IMR-90 (cell line): ENCODE measurements at regions not wholly inside any gene's neighbourhood (a gene's known extent, or its start where the extent isn't known, plus 50 kb on each side); places are given as distances from the start of the nearest gene placed in this dataset.

ENCODE experiments used
- ATAC-seq: fragments of 200-7000 bp; cut with Tn5 transposase; 2 replicates; pipeline ENCODE4 v1.9.1; 2020; ENCODE audit warnings: low read depth, mild to moderate bottlenecking, moderate library complexity
- BruUV-seq: library from RNA; stranded (reverse); fragments of 400-500 nt; replicated peaks from 2 replicates; lab custom pipeline; 2021; lab: Mats Ljungman, UMichigan
- CTCF ChIA-PET: fragments of 300-600 bp; formaldehyde crosslinking; extraction: SDS; loops from one replicate; lab custom pipeline; 2021; ENCODE audit warnings: antibody characterized with exemption; lab: Yijun Ruan, JAX
- POLR2A ChIA-PET: fragments of 300-600 bp; sonication (Branson Sonifier 250); formaldehyde crosslinking; loops from one replicate; lab custom pipeline; 2022; ENCODE audit warnings: antibody characterized with exemption; ENCODE audit not compliant: unreplicated experiment; lab: Charles Lee
- DNase-seq: peaks from one replicate; pipeline ENCODE4 v3.0.0; 2013
- H2AFZ ChIP-seq: replicated peaks from 2 replicates; pipeline ENCODE3; 2013; ENCODE audit warnings: low read length, mild to moderate bottlenecking; ENCODE audit not compliant: poor library complexity
- H2AK5ac ChIP-seq: 2 replicates; pipeline ENCODE4 v1.6.1; 2013; ENCODE audit warnings: low read depth, low read length, inconsistent platforms
- H2AK9ac ChIP-seq: replicated peaks from 2 replicates; pipeline ENCODE3; 2013; ENCODE audit warnings: mild to moderate bottlenecking, low read depth, low read length, moderate library complexity; ENCODE audit not compliant: poor library complexity
- H2BK120ac ChIP-seq: 2 replicates; pipeline ENCODE4 v1.6.1; 2013; ENCODE audit warnings: low read depth, low read length, inconsistent platforms
- H2BK15ac ChIP-seq: 3 replicates; pipeline ENCODE4 v1.6.1; 2013; ENCODE audit warnings: low read depth, low read length, inconsistent platforms
- H2BK20ac ChIP-seq: 2 replicates; pipeline ENCODE4 v1.6.1; 2013; ENCODE audit warnings: low read depth, mild to moderate bottlenecking, inconsistent platforms, low read length, moderate library complexity
- H2BK5ac ChIP-seq: 2 replicates; pipeline ENCODE4 v1.6.1; 2013; ENCODE audit warnings: mild to moderate bottlenecking, low read depth, low read length, inconsistent platforms; ENCODE audit not compliant: poor library complexity, severe bottlenecking
- H3K14ac ChIP-seq: replicated peaks from 2 replicates; pipeline ENCODE4 v1.6.1; 2013; ENCODE audit warnings: low read depth, low read length, inconsistent platforms
- H3K18ac ChIP-seq: 2 replicates; pipeline ENCODE4 v1.6.1; 2013; ENCODE audit warnings: low read depth, low read length, control low read depth
- H3K23ac ChIP-seq: 2 replicates; pipeline ENCODE4 v1.6.1; 2013; ENCODE audit warnings: low read depth, low read length, inconsistent platforms
- H3K27ac ChIP-seq: 2 replicates; pipeline ENCODE4 v1.5.1; 2013; ENCODE audit warnings: mild to moderate bottlenecking, control low read depth, low read length; ENCODE audit not compliant: insufficient read depth
- H3K27me3 ChIP-seq: 2 replicates; pipeline ENCODE4 v1.6.1; 2013; ENCODE audit warnings: low read length; ENCODE audit not compliant: control insufficient read depth, insufficient read depth
- H3K36me3 ChIP-seq: 2 replicates; pipeline ENCODE4 v1.6.1; 2013; ENCODE audit warnings: low read length, mixed read lengths; ENCODE audit not compliant: control insufficient read depth, insufficient read depth
- H3K4ac ChIP-seq: 2 replicates; pipeline ENCODE4 v1.6.1; 2013; ENCODE audit warnings: low read depth, low read length, inconsistent platforms
- H3K4me1 ChIP-seq: 2 replicates; pipeline ENCODE4 v1.6.1; 2013; ENCODE audit warnings: low read length, mixed read lengths; ENCODE audit not compliant: control insufficient read depth, insufficient read depth
- H3K4me2 ChIP-seq: 2 replicates; pipeline ENCODE4 v1.6.1; 2013; ENCODE audit warnings: low read depth, mild to moderate bottlenecking, control low read depth, low read length, moderate library complexity
- H3K4me3 ChIP-seq: 2 replicates; pipeline ENCODE4 v1.5.1; 2013; ENCODE audit warnings: low read depth, mild to moderate bottlenecking, control low read depth, low read length, moderate library complexity; ENCODE audit not compliant: insufficient read depth
- H3K56ac ChIP-seq: 2 replicates; pipeline ENCODE4 v1.6.1; 2013; ENCODE audit warnings: low read length, inconsistent platforms; ENCODE audit not compliant: insufficient read depth; ENCODE audit errors: extremely low read depth
- H3K79me1 ChIP-seq, 2 experiments: 2 replicates each; pipeline ENCODE4 v1.6.1; 2013; ENCODE audit warnings: low read length in 2 of 2, inconsistent platforms in 1 of 2, low read depth in 1 of 2
- H3K9ac ChIP-seq: 2 replicates; pipeline ENCODE4 v1.6.1; 2013; ENCODE audit warnings: low read depth, low read length, control low read depth
- H3K9me1 ChIP-seq: 2 replicates; pipeline ENCODE4 v1.6.1; 2013; ENCODE audit warnings: low read length, inconsistent platforms; ENCODE audit not compliant: insufficient read depth
- H3K9me3 ChIP-seq: 2 replicates; pipeline ENCODE4 v1.6.1; 2013; ENCODE audit warnings: low read length; ENCODE audit not compliant: control insufficient read depth, insufficient read depth
- H4K20me1 ChIP-seq: 2 replicates; pipeline ENCODE4 v1.6.1; 2013; ENCODE audit warnings: low read length, inconsistent platforms; ENCODE audit not compliant: insufficient read depth
- H4K5ac ChIP-seq: 2 replicates; pipeline ENCODE4 v1.6.1; 2013; ENCODE audit warnings: mild to moderate bottlenecking, low read depth, low read length, control low read depth
- H4K8ac ChIP-seq, 2 experiments: 2 replicates each; pipeline ENCODE4 v1.6.1; 2013; ENCODE audit warnings: low read depth in 2 of 2, low read length in 2 of 2, control low read depth in 1 of 2, inconsistent platforms in 1 of 2
- H4K91ac ChIP-seq: 2 replicates; pipeline ENCODE4 v1.6.1; 2013; ENCODE audit warnings: low read depth, low read length, inconsistent platforms; ENCODE audit not compliant: insufficient read depth
- BHLHE40 ChIP-seq: fragments of 150-350 bp; IDR thresholded peaks from 2 replicates; pipeline ENCODE4 v1.6.1; 2016; ENCODE audit warnings: mild to moderate bottlenecking, low read depth, low read length
- CEBPB ChIP-seq: IDR thresholded peaks from 2 replicates; pipeline ENCODE4 v1.6.1; 2012; ENCODE audit warnings: low read depth, low read length, improper control_type of control experiment
- MAFK ChIP-seq: IDR thresholded peaks from 2 replicates; pipeline ENCODE4 v1.6.1; 2012; ENCODE audit warnings: low read depth, low read length, improper control_type of control experiment
- POLR2A ChIP-seq: IDR thresholded peaks from 2 replicates; pipeline ENCODE4 v1.6.1; 2012; ENCODE audit warnings: mild to moderate bottlenecking, low read depth, low read length
- RCOR1 ChIP-seq: IDR thresholded peaks from 2 replicates; pipeline ENCODE4 v1.6.1; 2012; ENCODE audit warnings: mild to moderate bottlenecking, low read length, improper control_type of control experiment; ENCODE audit not compliant: insufficient replicate concordance
- WGBS, 2 experiments: methylation state at CpG; one replicate each; pipeline versions ENCODE4 v1.1.5 to v1.1.7; 2013; ENCODE audit warnings: missing lambda C conversion rate in 2 of 2; ENCODE audit not compliant: insufficient read length in 1 of 2; ENCODE audit errors: extremely low coverage in 2 of 2; 5-methylcytosine and 5-hydroxymethylcytosine counted together
- dilution Hi-C: fragments of 300-500 bp; cut with HindIII; formaldehyde crosslinking; loops from one replicate; pipeline ENCODE4 v1.14.3; 2018; ENCODE audit warnings: low sequenced_read_pairs; ENCODE audit not compliant: unreplicated experiment
- in situ Hi-C: fragments of 300-500 bp; cut with MboI; formaldehyde crosslinking; loops from 3 replicates; pipeline ENCODE4 v1.14.3; 2019; ENCODE audit warnings: low sequenced_read_pairs, inconsistent platforms, mixed read lengths
- intact Hi-C: fragments of 100-400 bp; cut with micrococcal nuclease; formaldehyde crosslinking; loops from 2 replicates; pipeline ENCODE4 v1.10.0; 2022
- TF ChIP-seq, protein P1 (sequence below): fragments of 150-350 bp; IDR thresholded peaks from 2 replicates; pipeline ENCODE4 v1.6.1; 2017; ENCODE audit warnings: mild to moderate bottlenecking, antibody characterized with exemption, low read length, low read depth

DNA sequence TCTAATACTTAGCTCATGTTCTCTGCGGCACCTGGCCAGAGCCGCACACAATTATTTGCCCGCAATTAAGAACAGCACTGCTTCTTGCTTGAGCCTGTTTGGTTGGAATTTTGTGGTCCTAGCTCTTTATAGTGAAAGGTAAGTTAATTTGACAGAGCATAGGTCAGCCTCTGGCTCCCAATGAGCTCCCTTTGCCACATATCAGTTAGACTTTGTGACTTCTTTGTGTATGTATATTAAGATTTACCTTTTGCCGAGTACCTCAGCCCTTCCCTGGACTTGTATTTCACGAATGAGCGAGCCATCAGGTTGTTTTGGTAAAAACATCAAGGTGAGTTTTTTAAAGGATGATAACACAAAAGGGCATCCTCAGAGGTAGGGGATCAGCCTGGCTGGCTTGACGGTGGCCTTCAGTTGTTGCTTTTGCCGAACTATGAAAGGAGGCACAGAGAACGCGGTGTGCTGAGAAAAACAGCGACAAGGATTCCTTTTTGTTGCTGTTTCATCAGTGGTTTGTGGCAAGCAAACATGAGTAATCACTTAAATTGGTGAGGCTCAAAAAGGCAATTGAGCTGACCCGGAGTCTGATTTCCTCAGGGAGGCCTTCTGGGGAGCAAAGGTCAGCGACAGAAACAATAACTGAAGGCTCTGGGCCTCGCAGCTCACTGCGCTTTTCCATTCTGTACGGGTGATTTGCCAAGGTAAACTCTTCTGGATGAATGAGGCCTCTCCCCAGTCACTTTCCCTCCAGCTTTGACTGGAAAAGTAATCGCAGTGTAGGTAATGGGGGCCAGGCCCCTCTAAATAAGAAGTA lies 163.6 kb downstream of the HS3ST3A1 start:
- Histone ChIP-seq H3K9me1 (no peaks in the 10 kb centered on the region), H3K36me3 (no peaks in the 10 kb centered on the region), H3K4me1 (no peaks in the 10 kb centered on the region), H2BK15ac (no peak overlapping the region), H2AFZ (no peak overlapping the region), H4K20me1 (no peaks in the 10 kb centered on the region), H3K14ac (no peak overlapping the region), H3K27me3 (no peaks in the 10 kb centered on the region), H2AK5ac (no peak overlapping the region), H3K4ac (no peak overlapping the region), H2BK5ac (no peak overlapping the region), H2BK20ac (no peak overlapping the region), H2BK120ac (no peak overlapping the region), H3K18ac (no peak overlapping the region), H4K5ac (no peak overlapping the region), H3K79me1 (no peaks in the 10 kb centered on the region), H4K8ac (no peak overlapping the region), H3K27ac (no peak overlapping the region), H4K91ac (no peak overlapping the region), H3K9ac (no peak overlapping the region), H3K56ac (no peak overlapping the region), H2AK9ac (no peak overlapping the region), H3K4me2 (no peak overlapping the region), H3K23ac (no peak overlapping the region), H3K9me3 (no peaks in the 10 kb centered on the region), H3K4me3 (no peak overlapping the region)
- 83% methylated on average over 1 of the region's 17 CpGs; no CpG with 5 or more reads in 1 of the 2 experiments for WGBS, 2 experiments
- TF ChIP-seq BHLHE40 (no peak), RCOR1 (no peak), MAFK (no peak), POLR2A (no peak), CEBPB (no peak)
- TF ChIP-seq, protein P1, sequence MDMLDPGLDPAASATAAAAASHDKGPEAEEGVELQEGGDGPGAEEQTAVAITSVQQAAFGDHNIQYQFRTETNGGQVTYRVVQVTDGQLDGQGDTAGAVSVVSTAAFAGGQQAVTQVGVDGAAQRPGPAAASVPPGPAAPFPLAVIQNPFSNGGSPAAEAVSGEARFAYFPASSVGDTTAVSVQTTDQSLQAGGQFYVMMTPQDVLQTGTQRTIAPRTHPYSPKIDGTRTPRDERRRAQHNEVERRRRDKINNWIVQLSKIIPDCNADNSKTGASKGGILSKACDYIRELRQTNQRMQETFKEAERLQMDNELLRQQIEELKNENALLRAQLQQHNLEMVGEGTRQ: no peak
- in situ Hi-C loops (no loop called here), intact Hi-C loops (no loop called here), dilution Hi-C loops (no loop called here)
- CTCF ChIA-PET: no interaction called here
- ATAC-seq (no peak), DNase-seq (no peak)
- POLR2A ChIA-PET: no interaction called here
- BruUV-seq: no TSS peak
